ENCODE measurements at regions not wholly inside any gene's neighbourhood (a gene's known extent, or its start where the extent isn't known, plus 50 kb on each side); places are given as distances from the start of the nearest gene placed in this dataset.

DNA sequence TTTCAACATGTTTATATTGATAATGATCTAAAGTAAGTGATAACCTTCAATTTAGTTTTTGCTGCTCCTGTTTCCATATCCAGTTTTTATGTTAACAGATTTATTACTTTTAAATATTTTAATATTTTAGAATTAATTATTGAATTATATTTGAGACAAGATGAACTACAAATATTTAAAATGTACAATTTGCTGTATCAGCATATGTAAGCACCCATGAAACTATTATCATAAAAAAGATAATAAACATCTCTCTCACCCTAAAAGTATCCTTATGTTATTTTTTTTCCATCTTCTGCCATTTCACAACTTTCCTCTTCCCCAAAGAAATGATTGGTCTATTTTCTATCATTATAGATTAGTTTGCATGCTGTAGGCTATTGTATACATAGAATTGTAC is 1426.6 kb upstream of the PRR20A start:
- TF ChIP-seq, protein P1, sequence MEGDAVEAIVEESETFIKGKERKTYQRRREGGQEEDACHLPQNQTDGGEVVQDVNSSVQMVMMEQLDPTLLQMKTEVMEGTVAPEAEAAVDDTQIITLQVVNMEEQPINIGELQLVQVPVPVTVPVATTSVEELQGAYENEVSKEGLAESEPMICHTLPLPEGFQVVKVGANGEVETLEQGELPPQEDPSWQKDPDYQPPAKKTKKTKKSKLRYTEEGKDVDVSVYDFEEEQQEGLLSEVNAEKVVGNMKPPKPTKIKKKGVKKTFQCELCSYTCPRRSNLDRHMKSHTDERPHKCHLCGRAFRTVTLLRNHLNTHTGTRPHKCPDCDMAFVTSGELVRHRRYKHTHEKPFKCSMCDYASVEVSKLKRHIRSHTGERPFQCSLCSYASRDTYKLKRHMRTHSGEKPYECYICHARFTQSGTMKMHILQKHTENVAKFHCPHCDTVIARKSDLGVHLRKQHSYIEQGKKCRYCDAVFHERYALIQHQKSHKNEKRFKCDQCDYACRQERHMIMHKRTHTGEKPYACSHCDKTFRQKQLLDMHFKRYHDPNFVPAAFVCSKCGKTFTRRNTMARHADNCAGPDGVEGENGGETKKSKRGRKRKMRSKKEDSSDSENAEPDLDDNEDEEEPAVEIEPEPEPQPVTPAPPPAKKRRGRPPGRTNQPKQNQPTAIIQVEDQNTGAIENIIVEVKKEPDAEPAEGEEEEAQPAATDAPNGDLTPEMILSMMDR (conservative IDR thresholded peaks at IDR 0.05; ENCODE audit: low read length): no peak
- TF ChIP-seq EZH2phosphoT487 (IDR thresholded peaks at IDR 0.05; ENCODE audit: borderline replicate concordance, low read depth, low read length): no peak
